ENCODE measurements at regions not wholly inside any gene's neighbourhood (a gene's known extent, or its start where the extent isn't known, plus 50 kb on each side); places are given as distances from the start of the nearest gene placed in this dataset.

- ChIA-PET POLR2A (no interaction called here), CTCF (no interaction called here)
- no peak for TF ChIP-seq CTCF (IDR thresholded peaks at IDR 0.05; ENCODE audit: low read depth, low read length)
- no peaks in the 10 kb centered on the region for H3K27me3 ChIP-seq (ENCODE audit: control insufficient read depth, insufficient read depth, low read length)
- no peak overlapping the region for H3K4me3 ChIP-seq (ENCODE audit: low read depth, low read length)
- H3K9me3 ChIP-seq (ENCODE audit: control insufficient read depth, insufficient read depth, low read length), result no peaks in the 10 kb centered on the region; the same call in 1 of the 2 replicates
- no peak overlapping the region for H3K27ac ChIP-seq (ENCODE audit: low read depth, low read length)
- DNase-seq (ENCODE audit: low read depth, low spot score), result no peak
Observed at GRCh38 chr14:48936849-48937248, 649.3 kb downstream of the RPS29 start.

DNA sequence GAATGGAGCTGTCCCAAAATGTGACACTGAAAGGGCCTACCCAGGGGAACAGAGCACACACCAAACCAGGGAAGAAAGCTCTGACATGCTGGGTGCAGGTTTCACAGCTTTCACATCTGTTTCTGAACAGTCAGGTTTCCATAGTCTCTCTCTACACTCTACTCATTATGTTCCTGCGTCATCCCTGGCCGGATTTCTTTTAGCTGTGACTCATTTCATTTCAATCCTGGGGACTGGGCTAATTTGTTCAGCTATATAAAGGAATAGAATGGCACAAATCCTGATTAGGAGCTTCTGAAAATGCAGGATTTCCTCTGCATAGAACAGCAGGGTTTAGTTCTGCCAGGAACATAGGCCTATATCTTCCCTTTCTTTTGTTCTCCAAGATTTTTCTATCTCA is 649.8 kb downstream of the RPS29 start:
- ChIA-PET CTCF (no interaction called here), POLR2A (no interaction called here)
- no peak overlapping the region for H3K4me3 ChIP-seq (ENCODE audit: low read depth, low read length)
- no peak for DNase-seq (ENCODE audit: low read depth, low spot score)
- no peaks in the 10 kb centered on the region; the same call in 1 of the 2 replicates for H3K9me3 ChIP-seq (ENCODE audit: control insufficient read depth, insufficient read depth, low read length)
- no peaks in the 10 kb centered on the region for H3K27me3 ChIP-seq (ENCODE audit: control insufficient read depth, insufficient read depth, low read length)
- TF ChIP-seq CTCF (IDR thresholded peaks at IDR 0.05; ENCODE audit: low read depth, low read length), result no peak
- H3K27ac ChIP-seq (ENCODE audit: low read depth, low read length), result no peak overlapping the region

DNA sequence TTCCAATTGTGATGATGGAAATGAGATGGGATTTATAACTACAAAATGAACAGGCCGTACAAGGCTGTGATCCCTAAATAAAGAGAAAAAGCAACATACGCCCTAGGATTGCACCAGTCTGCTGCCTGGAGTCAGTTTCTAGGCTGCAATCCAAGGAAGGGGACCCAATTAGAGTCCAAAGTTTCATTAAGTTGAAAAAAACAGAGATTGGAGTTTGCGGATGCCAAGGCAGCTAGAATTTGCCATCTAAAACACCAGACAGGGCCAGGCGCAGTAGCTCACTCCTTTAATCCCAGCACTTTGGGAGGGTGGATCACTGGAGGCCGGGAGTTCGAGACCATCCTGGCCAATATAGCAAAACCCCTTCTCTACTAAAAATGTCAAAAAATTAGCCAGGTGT is 661.0 kb downstream of the RPS29 start:
- ChIA-PET CTCF (no interaction called here), POLR2A (no interaction called here)
- Histone ChIP-seq H3K4me3 (ENCODE audit: low read depth, low read length) (no peak overlapping the region), H3K9me3 (ENCODE audit: control insufficient read depth, insufficient read depth, low read length) (peaks cover 11% of the 10 kb centered on the region), H3K27ac (ENCODE audit: low read depth, low read length) (no peak overlapping the region), H3K27me3 (ENCODE audit: control insufficient read depth, insufficient read depth, low read length) (no peaks in the 10 kb centered on the region)
- TF ChIP-seq CTCF (IDR thresholded peaks at IDR 0.05; ENCODE audit: low read depth, low read length), result no peak
- DNase-seq (ENCODE audit: low read depth, low spot score), result no peak

GRCh38 chr14:48914921-48915320 is 671.3 kb downstream of the RPS29 start:
- CTCF ChIA-PET, result no interaction called here
- POLR2A ChIA-PET, result no interaction called here
- no peak for TF ChIP-seq CTCF (IDR thresholded peaks at IDR 0.05; ENCODE audit: low read depth, low read length)

GRCh38 chr14:48914382-48914781 is 671.8 kb downstream of the RPS29 start:
- Histone ChIP-seq H3K9me3 (ENCODE audit: control insufficient read depth, insufficient read depth, low read length) (peaks cover 4% of the 10 kb centered on the region; the same call in 1 of the 2 replicates), H3K27ac (ENCODE audit: low read depth, low read length) (no peak overlapping the region), H3K4me3 (ENCODE audit: low read depth, low read length) (no peak overlapping the region), H3K27me3 (ENCODE audit: control insufficient read depth, insufficient read depth, low read length) (no peaks in the 10 kb centered on the region)
- TF ChIP-seq CTCF (IDR thresholded peaks at IDR 0.05; ENCODE audit: low read depth, low read length), result no peak
- ChIA-PET POLR2A (no interaction called here), CTCF (no interaction called here)
- DNase-seq (ENCODE audit: low read depth, low spot score), result no peak

More at GRCh38 chr14:48914921-48915320, 671.3 kb downstream of the RPS29 start:
- no peak for DNase-seq (ENCODE audit: low read depth, low spot score)
- no peak overlapping the region for H3K4me3 ChIP-seq (ENCODE audit: low read depth, low read length)
- peaks cover 4% of the 10 kb centered on the region; the same call in 1 of the 2 replicates for H3K9me3 ChIP-seq (ENCODE audit: control insufficient read depth, insufficient read depth, low read length)
- no peaks in the 10 kb centered on the region for H3K27me3 ChIP-seq (ENCODE audit: control insufficient read depth, insufficient read depth, low read length)
- H3K27ac ChIP-seq (ENCODE audit: low read depth, low read length), result no peak overlapping the region

Measured in AG04450 (cell line).